GM12878 (cell line): ENCODE measurements at regions not wholly inside any gene's neighbourhood (a gene's known extent, or its start where the extent isn't known, plus 50 kb on each side); places are given as distances from the start of the nearest gene placed in this dataset.

Experiments
- ATF3 ChIP-seq: IDR thresholded peaks from 2 replicates; pipeline ENCODE4 v1.6.1; 2011; ENCODE audit warnings: low read depth, mild to moderate bottlenecking, low read length, moderate library complexity, borderline replicate concordance; ENCODE audit errors: extremely low read depth
- BCL11A ChIP-seq: IDR thresholded peaks from 2 replicates; pipeline ENCODE4 v1.6.1; 2011; ENCODE audit warnings: low read depth, low read length
- CTCF ChIP-seq, 3 experiments: IDR thresholded peaks in 2 of 3; conservative IDR thresholded peaks in 1 of 3; 2 replicates each; pipeline ENCODE4 v1.5.1; 2011; ENCODE audit warnings: low read depth in 3 of 3, low read length in 3 of 3, mild to moderate bottlenecking in 3 of 3, control low read depth in 2 of 3, moderate library complexity in 2 of 3, inconsistent platforms in 1 of 3, mixed read lengths in 1 of 3; ENCODE audit not compliant: control insufficient read depth in 2 of 3, insufficient read depth in 1 of 3; ENCODE audit errors: extremely low read depth in 1 of 3
- POLR2A ChIP-seq: IDR thresholded peaks from 2 replicates; pipeline ENCODE4 v1.6.1; 2011; ENCODE audit warnings: low read depth, mild to moderate bottlenecking, low read length
- POLR2AphosphoS5 ChIP-seq: IDR thresholded peaks from 2 replicates; pipeline ENCODE4 v1.6.1; 2011; ENCODE audit warnings: mild to moderate bottlenecking, low read length, inconsistent platforms
- SIN3A ChIP-seq: IDR thresholded peaks from 2 replicates; pipeline ENCODE4 v1.6.1; 2012; ENCODE audit warnings: low read depth, low read length, improper control_type of control experiment
- TARDBP ChIP-seq: IDR thresholded peaks from 2 replicates; pipeline ENCODE4 v1.6.1; 2016; ENCODE audit warnings: borderline replicate concordance

GRCh38 chr2:204451766-204452165 is 93.5 kb upstream of the PARD3B start:
- no peak for TF ChIP-seq CTCF (IDR thresholded peaks at IDR 0.05 in 2 of 3, conservative IDR thresholded peaks at IDR 0.05 in 1 of 3; ENCODE audit: control insufficient read depth in 2 of 3, extremely low read depth in 1 of 3, insufficient read depth in 1 of 3, low read depth in 3 of 3, low read length in 3 of 3)
- TF ChIP-seq BCL11A = no peak
- TF ChIP-seq POLR2A = no peak
- TF ChIP-seq TARDBP = no peak
- no peak for TF ChIP-seq POLR2AphosphoS5
- no peak for TF ChIP-seq ATF3
- no peak for TF ChIP-seq SIN3A
